SK-N-MC (cell line): ENCODE measurements at regions not wholly inside any gene's neighbourhood (a gene's known extent, or its start where the extent isn't known, plus 50 kb on each side); places are given as distances from the start of the nearest gene placed in this dataset.

Source experiments
- EZH2 ChIP-seq: fragments of 200-600 bp; sonication (generic); IDR thresholded peaks from one replicate; pipeline ENCODE4 v1.6.1; 2017; ENCODE audit warnings: antibody characterized with exemption
- POLR2AphosphoS5 ChIP-seq: IDR thresholded peaks from 2 replicates; pipeline ENCODE4 v1.6.1; 2012; ENCODE audit warnings: mild to moderate bottlenecking, low read depth, low read length, borderline replicate concordance

- TF ChIP-seq EZH2, result no peak
- no peak for TF ChIP-seq POLR2AphosphoS5
These were observed 419.0 kb upstream of the DAB2 start for GRCh38 chr5:39843767-39844166.
